ENCODE measurements at regions not wholly inside any gene's neighbourhood (a gene's known extent, or its start where the extent isn't known, plus 50 kb on each side); places are given as distances from the start of the nearest gene placed in this dataset.
"Not testable (repeated sequence)": the region's sequence is repeated elsewhere in the genome, so short reads cannot be mapped to it uniquely, and the experiment has no call there.

GRCh38 chrX:47776292-47777006 lies 60.3 kb upstream of the ZNF81 start:
- DNase-seq (ENCODE audit: low read depth in 2 of 2): no peak

- DNase-seq (ENCODE audit: low read depth in 2 of 2): no peak
Measured at GRCh38 chrX:47772764-47773163, 63.9 kb upstream of the ZNF81 start.

GRCh38 chrX:47771473-47771872 lies 65.2 kb upstream of the ZNF81 start:
- no peak for DNase-seq (ENCODE audit: low read depth in 2 of 2)

GRCh38 chrX:47762826-47763225 lies 73.9 kb upstream of the ZNF81 start:
- not testable (repeated sequence) for DNase-seq (ENCODE audit: low read depth in 2 of 2)

GRCh38 chrX:47752685-47753084 lies 84.0 kb upstream of the ZNF81 start:
- DNase-seq (ENCODE audit: low read depth in 2 of 2): no peak

GRCh38 chrX:47751670-47752069 lies 85.0 kb upstream of the ZNF81 start:
- DNase-seq (ENCODE audit: low read depth in 2 of 2): peak; percentile 12 to 18

- DNase-seq (ENCODE audit: low read depth in 2 of 2): no peak
Measured at GRCh38 chrX:47749185-47749967, 87.3 kb upstream of the ZNF81 start.

GRCh38 chrX:47748576-47748975 lies 88.1 kb upstream of the ZNF81 start:
- DNase-seq (ENCODE audit: low read depth in 2 of 2): no peak

GRCh38 chrX:47746446-47746845 lies 87.5 kb upstream of the UXT start:
- DNase-seq (ENCODE audit: low read depth in 2 of 2): no peak

- DNase-seq (ENCODE audit: low read depth in 2 of 2): no peak
Measured at GRCh38 chrX:47745416-47745815, 86.4 kb upstream of the UXT start.

GRCh38 chrX:47743504-47743903 lies 84.5 kb upstream of the UXT start:
- DNase-seq (ENCODE audit: low read depth in 2 of 2): no peak

- DNase-seq (ENCODE audit: low read depth in 2 of 2): not testable (repeated sequence)
Measured at GRCh38 chrX:47738870-47739269, 79.9 kb upstream of the UXT start.

GRCh38 chrX:47723689-47724088 lies 64.7 kb upstream of the UXT start:
- peak; percentile 9 to 16 for DNase-seq (ENCODE audit: low read depth in 2 of 2)

GRCh38 chrX:47723083-47723482 lies 64.1 kb upstream of the UXT start:
- no peak for DNase-seq (ENCODE audit: low read depth in 2 of 2)

- DNase-seq (ENCODE audit: low read depth in 2 of 2): no peak
Measured at GRCh38 chrX:47722260-47722659, 63.3 kb upstream of the UXT start.

GRCh38 chrX:47715078-47715477 lies 56.1 kb upstream of the UXT start:
- DNase-seq (ENCODE audit: low read depth in 2 of 2): not testable (repeated sequence)

- not testable (repeated sequence) for DNase-seq (ENCODE audit: low read depth in 2 of 2)
Measured at GRCh38 chrX:47712675-47713074, 53.7 kb upstream of the UXT start.

GRCh38 chrX:47710252-47710651 lies 51.3 kb upstream of the UXT start:
- DNase-seq (ENCODE audit: low read depth in 2 of 2): no peak

Measured in stimulated activated CD4-positive, alpha-beta T cell treated with anti-CD3 and anti-CD28 coated beads, Interleukin-4, amount 100 ng/mL, for 48 hours (primary cell).